Cardiac fibroblast (primary cell): ENCODE measurements at regions not wholly inside any gene's neighbourhood (a gene's known extent, or its start where the extent isn't known, plus 50 kb on each side); places are given as distances from the start of the nearest gene placed in this dataset.

ENCODE experiments used
- DNase-seq, 2 donors: peaks; one replicate each; pipeline versions ENCODE4 v3.0.0 to v3.0.0-alpha.2; 2010; ENCODE audit warnings: low read depth in 2 of 2
- H3K4me3 ChIP-seq, 2 donors: replicated peaks in 1 of 2; 1 replicate in 1 of 2; 2 replicates in 1 of 2; pipeline ENCODE4 v1.5.1; 2011; ENCODE audit warnings: low read depth in 2 of 2, low read length in 2 of 2, mild to moderate bottlenecking in 2 of 2, moderate library complexity in 1 of 2
- CTCF ChIP-seq: IDR thresholded peaks from one replicate; pipeline ENCODE4 v1.5.1; 2011; ENCODE audit warnings: low read depth, mild to moderate bottlenecking, low read length, inconsistent platforms

- no peak for TF ChIP-seq CTCF
- no peak for DNase-seq
- no peak overlapping the region for H3K4me3 ChIP-seq
These were observed 236.9 kb downstream of the PRL start for GRCh38 chr6:22059946-22060345.

- no peak for TF ChIP-seq CTCF
- H3K4me3 ChIP-seq = no peak overlapping the region
- no peak for DNase-seq
These were observed 233.9 kb downstream of the PRL start for GRCh38 chr6:22062807-22063408.

GRCh38 chr6:22064558-22064957 lies 232.3 kb downstream of the PRL start:
- no peak for TF ChIP-seq CTCF
- no peak for DNase-seq
- H3K4me3 ChIP-seq = no peak overlapping the region

GRCh38 chr6:22067122-22067521 lies 229.7 kb downstream of the PRL start:
- H3K4me3 ChIP-seq = no peak overlapping the region
- TF ChIP-seq CTCF = no peak
- DNase-seq = peak in 1 of 2 donors; percentile 82

GRCh38 chr6:22067671-22068070 lies 229.2 kb downstream of the PRL start:
- no peak overlapping the region for H3K4me3 ChIP-seq
- no peak for DNase-seq
- no peak for TF ChIP-seq CTCF

- H3K4me3 ChIP-seq = no peak overlapping the region
- no peak for DNase-seq
- TF ChIP-seq CTCF = no peak
These were observed 228.1 kb downstream of the PRL start for GRCh38 chr6:22068561-22069305.

GRCh38 chr6:22069306-22069800 lies 227.5 kb downstream of the PRL start:
- no peak for DNase-seq
- no peak for TF ChIP-seq CTCF
- H3K4me3 ChIP-seq = no peak overlapping the region
